ENCODE measurements at regions not wholly inside any gene's neighbourhood (a gene's known extent, or its start where the extent isn't known, plus 50 kb on each side); places are given as distances from the start of the nearest gene placed in this dataset.
"Not testable (repeated sequence)": the region's sequence is repeated elsewhere in the genome, so short reads cannot be mapped to it uniquely, and the experiment has no call there.

- no peak overlapping the region for H3K27ac ChIP-seq (ENCODE audit: low read length)
- no peak overlapping the region for H3K4me3 ChIP-seq (ENCODE audit: low read length in 2 of 2)
- H3K27me3 ChIP-seq (ENCODE audit: control insufficient read depth in 1 of 2, insufficient read depth in 2 of 2, low read length in 2 of 2): no peaks in the 10 kb centered on the region
Measured at GRCh38 chr6:9292975-9293374, 857.6 kb upstream of the SLC35B3 start.

DNA sequence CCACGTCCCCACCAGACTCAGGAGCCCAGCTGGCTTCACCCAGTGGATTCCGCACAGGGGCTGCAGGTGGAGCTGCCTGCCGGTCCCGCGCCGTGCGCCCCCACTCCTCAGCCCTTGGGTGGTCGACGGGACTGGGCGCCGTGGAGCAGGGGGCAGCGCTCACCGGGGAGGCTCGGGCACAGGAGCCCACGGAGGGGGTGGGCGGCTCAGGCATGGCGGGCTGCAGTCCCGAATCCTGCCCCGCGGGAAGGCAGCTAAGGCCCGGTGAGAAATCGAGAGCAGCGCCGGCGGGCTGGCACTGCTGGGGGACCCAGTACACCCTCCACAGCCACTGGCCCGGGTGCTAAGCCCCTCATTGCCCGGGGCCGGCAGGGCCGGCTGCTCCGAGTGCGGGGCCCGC, 855.0 kb upstream of the SLC35B3 start:
- H3K9me3 ChIP-seq (ENCODE audit: control insufficient read depth in 2 of 2, low read length in 2 of 2); H3K4me3 ChIP-seq (ENCODE audit: low read length in 2 of 2); H3K27ac ChIP-seq (ENCODE audit: low read length); H3K27me3 ChIP-seq (ENCODE audit: control insufficient read depth in 1 of 2, insufficient read depth in 2 of 2, low read length in 2 of 2); H3K9ac ChIP-seq (ENCODE audit: low read length in 2 of 2); H3K4me1 ChIP-seq (ENCODE audit: control insufficient read depth, insufficient read depth, low read length); H3K36me3 ChIP-seq (ENCODE audit: control insufficient read depth in 2 of 2, insufficient read depth in 2 of 2, low read length in 2 of 2): not testable (repeated sequence)

More at GRCh38 chr6:9292975-9293374, 857.6 kb upstream of the SLC35B3 start:
- no peak overlapping the region for H3K9ac ChIP-seq (ENCODE audit: low read length in 2 of 2)
- H3K36me3 ChIP-seq (ENCODE audit: control insufficient read depth in 2 of 2, insufficient read depth in 2 of 2, low read length in 2 of 2): no peaks in the 10 kb centered on the region
- H3K9me3 ChIP-seq (ENCODE audit: control insufficient read depth in 2 of 2, low read length in 2 of 2): no peaks in the 10 kb centered on the region
- H3K4me1 ChIP-seq (ENCODE audit: control insufficient read depth, insufficient read depth, low read length): no peaks in the 10 kb centered on the region

- Histone ChIP-seq H3K9me3 (ENCODE audit: control insufficient read depth in 2 of 2, low read length in 2 of 2) (no peaks in the 10 kb centered on the region), H3K4me1 (ENCODE audit: control insufficient read depth, insufficient read depth, low read length) (no peaks in the 10 kb centered on the region), H3K27me3 (ENCODE audit: control insufficient read depth in 1 of 2, insufficient read depth in 2 of 2, low read length in 2 of 2) (no peaks in the 10 kb centered on the region), H3K9ac (ENCODE audit: low read length in 2 of 2) (no peak overlapping the region), H3K27ac (ENCODE audit: low read length) (no peak overlapping the region), H3K36me3 (ENCODE audit: control insufficient read depth in 2 of 2, insufficient read depth in 2 of 2, low read length in 2 of 2) (no peaks in the 10 kb centered on the region), H3K4me3 (ENCODE audit: low read length in 2 of 2) (no peak overlapping the region)
Measured at GRCh38 chr6:9272671-9273070, 837.3 kb upstream of the SLC35B3 start.

DNA sequence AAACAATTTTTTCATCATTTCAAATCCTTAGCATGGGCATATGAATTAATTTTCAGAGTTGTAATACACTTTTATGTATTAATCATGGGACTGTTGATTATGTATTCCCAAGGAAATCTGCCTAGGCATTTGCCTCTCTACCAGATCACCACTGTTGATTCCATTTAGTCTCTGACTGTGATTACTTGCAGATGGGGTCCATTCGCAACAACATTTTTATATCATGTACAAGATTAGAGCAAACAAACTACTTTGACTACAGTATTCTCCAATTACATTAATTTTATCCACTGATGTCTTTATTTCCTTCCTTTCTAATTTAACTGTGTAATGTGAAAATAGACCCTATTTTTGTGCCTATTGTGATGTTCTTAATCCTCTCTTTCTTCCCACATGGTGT, 831.4 kb upstream of the SLC35B3 start:
- Histone ChIP-seq H3K36me3 (ENCODE audit: control insufficient read depth in 2 of 2, insufficient read depth in 2 of 2, low read length in 2 of 2) (no peaks in the 10 kb centered on the region), H3K4me3 (ENCODE audit: low read length in 2 of 2) (no peak overlapping the region), H3K27me3 (ENCODE audit: control insufficient read depth in 1 of 2, insufficient read depth in 2 of 2, low read length in 2 of 2) (no peaks in the 10 kb centered on the region), H3K9ac (ENCODE audit: low read length in 2 of 2) (no peak overlapping the region), H3K4me1 (ENCODE audit: control insufficient read depth, insufficient read depth, low read length) (no peaks in the 10 kb centered on the region), H3K9me3 (ENCODE audit: control insufficient read depth in 2 of 2, low read length in 2 of 2) (no peaks in the 10 kb centered on the region), H3K27ac (ENCODE audit: low read length) (no peak overlapping the region)

DNA sequence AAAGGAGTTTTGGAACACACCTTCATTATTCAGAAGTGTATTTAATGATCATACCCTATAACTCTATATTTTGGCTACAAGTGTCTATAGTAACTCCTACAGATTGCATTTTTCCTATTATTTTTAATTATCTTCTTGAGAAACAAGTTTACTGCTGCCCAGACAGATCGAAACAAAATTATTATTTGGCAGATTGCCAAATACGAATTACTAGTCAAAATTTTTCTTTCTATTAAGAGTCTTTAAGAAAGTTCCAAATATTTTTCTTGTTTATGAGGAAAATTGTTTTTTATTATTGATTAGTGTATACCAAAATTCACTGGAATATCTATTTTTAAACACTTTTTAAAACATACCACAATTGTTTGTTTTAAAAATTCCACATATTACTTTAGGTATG, 821.9 kb upstream of the SLC35B3 start:
- no peak overlapping the region for H3K4me3 ChIP-seq (ENCODE audit: low read length in 2 of 2)
- H3K36me3 ChIP-seq (ENCODE audit: control insufficient read depth in 2 of 2, insufficient read depth in 2 of 2, low read length in 2 of 2): no peaks in the 10 kb centered on the region
- H3K9me3 ChIP-seq (ENCODE audit: control insufficient read depth in 2 of 2, low read length in 2 of 2): no peaks in the 10 kb centered on the region
- no peaks in the 10 kb centered on the region for H3K27me3 ChIP-seq (ENCODE audit: control insufficient read depth in 1 of 2, insufficient read depth in 2 of 2, low read length in 2 of 2)
- H3K4me1 ChIP-seq (ENCODE audit: control insufficient read depth, insufficient read depth, low read length): no peaks in the 10 kb centered on the region
- H3K27ac ChIP-seq (ENCODE audit: low read length): no peak overlapping the region
- H3K9ac ChIP-seq (ENCODE audit: low read length in 2 of 2): no peak overlapping the region

DNA sequence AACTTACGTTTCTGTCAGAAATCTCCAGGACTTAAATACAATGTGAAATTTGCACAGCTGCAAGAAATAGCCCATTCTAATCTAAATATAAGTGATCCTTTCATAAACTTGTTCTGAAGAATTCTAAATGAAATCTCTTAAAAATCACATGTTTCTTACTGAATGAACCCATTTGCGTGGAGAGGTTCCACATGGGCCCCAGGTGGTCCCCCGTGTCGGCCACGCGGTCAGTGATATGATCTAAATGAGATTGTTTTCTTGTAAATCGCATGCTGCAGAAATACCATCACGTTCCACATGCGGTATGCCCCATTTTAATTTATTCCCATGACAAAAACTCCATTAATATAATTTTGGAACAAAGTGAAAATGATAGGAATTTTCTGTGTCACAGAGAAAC, 818.9 kb upstream of the SLC35B3 start:
- H3K27ac ChIP-seq (ENCODE audit: low read length): no peak overlapping the region
- H3K36me3 ChIP-seq (ENCODE audit: control insufficient read depth in 2 of 2, insufficient read depth in 2 of 2, low read length in 2 of 2): no peaks in the 10 kb centered on the region
- H3K9ac ChIP-seq (ENCODE audit: low read length in 2 of 2): no peak overlapping the region
- no peaks in the 10 kb centered on the region for H3K4me1 ChIP-seq (ENCODE audit: control insufficient read depth, insufficient read depth, low read length)
- H3K27me3 ChIP-seq (ENCODE audit: control insufficient read depth in 1 of 2, insufficient read depth in 2 of 2, low read length in 2 of 2): no peaks in the 10 kb centered on the region
- no peak overlapping the region for H3K4me3 ChIP-seq (ENCODE audit: low read length in 2 of 2)
- no peaks in the 10 kb centered on the region for H3K9me3 ChIP-seq (ENCODE audit: control insufficient read depth in 2 of 2, low read length in 2 of 2)

DNA sequence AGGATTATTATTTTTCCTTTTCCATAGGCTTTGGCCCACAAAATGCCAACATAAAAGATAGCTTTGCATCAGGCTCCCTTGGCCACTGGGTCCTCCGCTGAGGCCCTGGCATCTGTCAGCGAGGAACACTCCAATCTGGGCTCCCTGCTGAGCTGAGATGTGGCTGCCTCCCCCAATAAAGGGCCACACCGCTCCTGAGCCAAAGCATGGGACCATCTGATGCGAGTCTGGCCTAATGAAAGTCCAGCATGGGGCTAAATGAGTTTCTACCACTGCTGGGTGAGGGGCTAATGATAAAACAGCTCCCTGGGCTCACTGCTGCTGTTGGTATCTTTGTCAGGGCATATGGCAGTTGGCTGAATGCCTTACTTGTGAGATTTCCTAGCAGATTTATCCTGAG, 817.5 kb upstream of the SLC35B3 start:
- H3K27me3 ChIP-seq (ENCODE audit: control insufficient read depth in 1 of 2, insufficient read depth in 2 of 2, low read length in 2 of 2): no peaks in the 10 kb centered on the region
- no peaks in the 10 kb centered on the region for H3K9me3 ChIP-seq (ENCODE audit: control insufficient read depth in 2 of 2, low read length in 2 of 2)
- H3K4me3 ChIP-seq (ENCODE audit: low read length in 2 of 2): no peak overlapping the region
- no peaks in the 10 kb centered on the region for H3K4me1 ChIP-seq (ENCODE audit: control insufficient read depth, insufficient read depth, low read length)
- no peak overlapping the region for H3K27ac ChIP-seq (ENCODE audit: low read length)
- H3K36me3 ChIP-seq (ENCODE audit: control insufficient read depth in 2 of 2, insufficient read depth in 2 of 2, low read length in 2 of 2): no peaks in the 10 kb centered on the region
- no peak overlapping the region for H3K9ac ChIP-seq (ENCODE audit: low read length in 2 of 2)

- Histone ChIP-seq H3K9me3 (ENCODE audit: control insufficient read depth in 2 of 2, low read length in 2 of 2) (no peaks in the 10 kb centered on the region), H3K9ac (ENCODE audit: low read length in 2 of 2) (no peak overlapping the region), H3K36me3 (ENCODE audit: control insufficient read depth in 2 of 2, insufficient read depth in 2 of 2, low read length in 2 of 2) (no peaks in the 10 kb centered on the region), H3K4me1 (ENCODE audit: control insufficient read depth, insufficient read depth, low read length) (no peaks in the 10 kb centered on the region), H3K4me3 (ENCODE audit: low read length in 2 of 2) (no peak overlapping the region), H3K27ac (ENCODE audit: low read length) (no peak overlapping the region), H3K27me3 (ENCODE audit: control insufficient read depth in 1 of 2, insufficient read depth in 2 of 2, low read length in 2 of 2) (no peaks in the 10 kb centered on the region)
Measured at GRCh38 chr6:9250852-9251251, 815.5 kb upstream of the SLC35B3 start.

GRCh38 chr6:9248133-9248532, 812.8 kb upstream of the SLC35B3 start:
- Histone ChIP-seq H3K4me1 (ENCODE audit: control insufficient read depth, insufficient read depth, low read length) (no peaks in the 10 kb centered on the region), H3K27me3 (ENCODE audit: control insufficient read depth in 1 of 2, insufficient read depth in 2 of 2, low read length in 2 of 2) (no peaks in the 10 kb centered on the region), H3K4me3 (ENCODE audit: low read length in 2 of 2) (no peak overlapping the region), H3K27ac (ENCODE audit: low read length) (no peak overlapping the region), H3K36me3 (ENCODE audit: control insufficient read depth in 2 of 2, insufficient read depth in 2 of 2, low read length in 2 of 2) (no peaks in the 10 kb centered on the region), H3K9me3 (ENCODE audit: control insufficient read depth in 2 of 2, low read length in 2 of 2) (no peaks in the 10 kb centered on the region), H3K9ac (ENCODE audit: low read length in 2 of 2) (no peak overlapping the region)

DNA sequence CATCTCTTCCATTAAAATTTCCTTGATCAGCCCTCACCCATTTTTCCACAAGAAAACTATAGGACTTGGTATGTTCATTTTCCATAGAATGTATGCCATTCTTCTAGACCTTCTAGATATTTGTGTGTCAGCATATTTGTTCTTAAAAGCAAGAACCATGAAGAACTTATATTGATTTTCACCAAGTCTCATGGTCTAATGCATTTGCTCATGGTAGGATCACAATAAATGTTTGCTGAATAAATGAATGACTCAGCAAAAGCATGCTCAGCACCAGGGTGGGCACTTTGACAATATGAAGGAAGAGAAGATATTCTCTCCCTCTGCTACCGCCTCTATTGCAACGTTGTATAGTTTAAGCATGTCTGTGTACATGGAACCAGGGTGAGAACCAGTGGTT, 805.5 kb upstream of the SLC35B3 start:
- Histone ChIP-seq H3K9ac (ENCODE audit: low read length in 2 of 2) (no peak overlapping the region), H3K4me1 (ENCODE audit: control insufficient read depth, insufficient read depth, low read length) (no peaks in the 10 kb centered on the region), H3K9me3 (ENCODE audit: control insufficient read depth in 2 of 2, low read length in 2 of 2) (no peaks in the 10 kb centered on the region), H3K27me3 (ENCODE audit: control insufficient read depth in 1 of 2, insufficient read depth in 2 of 2, low read length in 2 of 2) (no peaks in the 10 kb centered on the region), H3K36me3 (ENCODE audit: control insufficient read depth in 2 of 2, insufficient read depth in 2 of 2, low read length in 2 of 2) (no peaks in the 10 kb centered on the region), H3K27ac (ENCODE audit: low read length) (no peak overlapping the region), H3K4me3 (ENCODE audit: low read length in 2 of 2) (no peak overlapping the region)

- H3K4me1 ChIP-seq (ENCODE audit: control insufficient read depth, insufficient read depth, low read length): no peaks in the 10 kb centered on the region
- peaks cover 0 to 3% of the 10 kb centered on the region in 2 donors for H3K9me3 ChIP-seq (ENCODE audit: control insufficient read depth in 2 of 2, low read length in 2 of 2)
- no peaks in the 10 kb centered on the region for H3K36me3 ChIP-seq (ENCODE audit: control insufficient read depth in 2 of 2, insufficient read depth in 2 of 2, low read length in 2 of 2)
- no peaks in the 10 kb centered on the region for H3K27me3 ChIP-seq (ENCODE audit: control insufficient read depth in 1 of 2, insufficient read depth in 2 of 2, low read length in 2 of 2)
- H3K27ac ChIP-seq (ENCODE audit: low read length): no peak overlapping the region
- H3K9ac ChIP-seq (ENCODE audit: low read length in 2 of 2): no peak overlapping the region
- H3K4me3 ChIP-seq (ENCODE audit: low read length in 2 of 2): no peak overlapping the region
Measured at GRCh38 chr6:9236443-9236842, 801.1 kb upstream of the SLC35B3 start.

DNA sequence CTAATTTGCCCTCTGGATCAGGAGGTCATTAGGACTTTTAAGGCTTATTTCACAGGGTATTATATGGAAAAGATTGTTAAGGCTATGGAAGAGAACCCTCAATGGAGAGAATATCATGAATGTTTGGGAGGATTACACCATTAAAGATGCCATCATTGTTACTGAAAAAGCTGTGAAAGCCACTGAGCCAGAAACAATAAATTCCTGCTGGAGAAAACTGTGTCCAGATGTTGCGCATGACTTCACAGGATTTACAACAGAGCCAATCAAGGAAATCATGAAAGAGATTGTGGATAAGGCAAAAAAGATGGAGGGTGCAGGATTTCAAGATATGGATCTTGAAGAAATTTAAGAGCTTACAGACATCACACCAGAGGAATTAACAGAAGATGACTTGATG, 798.3 kb upstream of the SLC35B3 start:
- Histone ChIP-seq H3K27ac (ENCODE audit: low read length) (no peak overlapping the region), H3K36me3 (ENCODE audit: control insufficient read depth in 2 of 2, insufficient read depth in 2 of 2, low read length in 2 of 2) (no peaks in the 10 kb centered on the region), H3K4me1 (ENCODE audit: control insufficient read depth, insufficient read depth, low read length) (no peaks in the 10 kb centered on the region), H3K27me3 (ENCODE audit: control insufficient read depth in 1 of 2, insufficient read depth in 2 of 2, low read length in 2 of 2) (no peaks in the 10 kb centered on the region), H3K4me3 (ENCODE audit: low read length in 2 of 2) (no peak overlapping the region), H3K9ac (ENCODE audit: low read length in 2 of 2) (no peak overlapping the region), H3K9me3 (ENCODE audit: control insufficient read depth in 2 of 2, low read length in 2 of 2) (peaks cover 0 to 3% of the 10 kb centered on the region in 2 donors)

Data from stomach smooth muscle (tissue), 2 donors.